Body of pancreas (tissue), 4 donors: ENCODE measurements at regions not wholly inside any gene's neighbourhood (a gene's known extent, or its start where the extent isn't known, plus 50 kb on each side); places are given as distances from the start of the nearest gene placed in this dataset.

ENCODE experiments used
- CTCF ChIP-seq, 7 experiments: fragments of 450-650 bp in 4 of 7; fragments of 200-600 bp in 3 of 7; sonication (generic) in 3 of 7; IDR thresholded peaks; one replicate each; pipeline ENCODE4 v1.5.1; 2016 to 2019; ENCODE audit warnings: antibody characterized with exemption in 7 of 7
- POLR2A ChIP-seq, 3 donors: fragments of 450-650 bp; IDR thresholded peaks; one replicate each; pipeline ENCODE4 v1.6.1; 2016; ENCODE audit warnings: antibody characterized with exemption in 3 of 3, mild to moderate bottlenecking in 2 of 3

GRCh38 chr5:93206203-93206602 is 374.8 kb downstream of the NR2F1-AS1 start:
- no peak for TF ChIP-seq CTCF (IDR thresholded peaks at IDR 0.05)
- no peak for TF ChIP-seq POLR2A (IDR thresholded peaks at IDR 0.05)
